Activated CD4-positive, alpha-beta T cell treated with anti-CD3 and anti-CD28 coated beads for 4 hours (primary cell): ENCODE measurements at regions not wholly inside any gene's neighbourhood (a gene's known extent, or its start where the extent isn't known, plus 50 kb on each side); places are given as distances from the start of the nearest gene placed in this dataset.

Source experiments
- DNase-seq, 2 donors: peaks; one replicate each; pipeline ENCODE4 v3.0.0-alpha.2; 2020

DNA sequence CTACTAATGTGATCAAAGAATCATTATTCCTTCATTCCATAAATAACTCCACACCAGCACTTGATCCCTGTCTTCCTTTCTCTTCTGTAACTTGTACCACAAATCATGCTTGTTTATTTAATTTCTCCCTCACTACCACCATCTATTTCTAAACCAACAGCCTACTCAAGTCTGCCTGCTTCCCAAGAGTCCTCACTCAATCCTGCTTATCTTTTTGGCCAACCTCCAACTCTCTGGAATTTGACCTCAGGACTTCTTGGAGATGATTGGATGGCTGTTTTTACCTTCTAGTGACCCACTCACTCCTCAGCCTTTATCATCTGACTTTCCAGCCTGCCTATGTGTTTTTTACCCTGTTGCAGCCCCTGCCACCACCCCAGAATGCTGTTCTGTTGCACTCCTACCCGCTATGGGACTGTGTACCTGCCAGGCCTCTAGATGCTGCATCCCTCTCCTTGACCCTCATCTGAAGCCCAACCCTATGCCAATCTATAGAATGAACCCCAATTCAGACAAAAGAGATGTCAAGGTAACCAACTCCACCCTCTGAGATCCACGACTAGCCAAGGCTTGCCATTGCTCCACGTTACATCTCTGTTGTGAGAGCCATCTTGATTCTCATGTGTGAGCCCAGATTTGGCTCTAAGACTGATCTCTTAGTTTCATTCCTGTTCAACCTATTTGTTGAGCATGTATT, 150.2 kb upstream of the PLEKHG7 start:
- no peak for DNase-seq

DNA sequence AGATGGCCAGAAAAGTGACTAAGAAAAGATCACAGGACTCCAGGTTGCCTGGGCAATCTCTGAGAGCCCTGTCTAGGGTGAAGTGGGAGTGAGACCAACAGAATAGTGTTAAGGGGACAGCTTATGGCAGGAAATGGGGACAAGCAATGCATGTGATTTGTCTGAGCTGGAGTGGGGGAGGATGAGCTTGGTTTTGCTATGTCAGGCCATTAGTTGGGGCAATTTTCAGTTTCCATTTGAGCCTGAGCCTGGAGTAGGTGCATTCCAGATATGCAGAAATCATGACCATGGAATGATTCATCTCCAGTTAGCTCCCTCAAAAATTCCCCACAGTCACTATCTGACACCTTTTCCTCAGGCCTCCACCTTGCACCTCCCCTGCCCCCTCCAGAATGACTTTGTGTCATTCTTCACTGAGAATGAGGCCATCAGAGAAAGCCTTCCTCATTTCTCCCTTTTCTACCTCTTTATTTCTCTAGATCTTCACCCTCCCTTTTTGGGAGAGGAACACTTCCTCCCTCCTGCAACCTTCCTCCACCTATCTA, 150.9 kb upstream of the PLEKHG7 start:
- no peak for DNase-seq

DNA sequence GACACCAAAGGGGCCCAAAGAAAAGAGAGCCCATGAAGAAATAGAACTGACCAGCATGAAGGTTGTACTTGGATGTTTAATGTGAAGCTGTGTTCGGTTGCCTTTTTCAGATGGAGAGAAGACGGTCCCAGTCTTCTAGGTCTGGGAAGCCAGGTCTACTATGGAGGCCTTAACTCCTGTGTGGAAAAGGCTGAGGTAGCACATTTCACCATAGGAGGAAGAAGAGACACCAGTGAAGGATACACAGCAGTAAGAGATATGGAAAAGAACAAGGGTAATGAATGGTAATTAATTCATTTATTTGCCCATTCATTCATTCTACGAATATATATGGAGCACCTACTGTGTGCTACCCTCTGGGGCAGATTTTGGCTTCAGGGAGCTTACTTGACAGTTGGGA, 151.6 kb upstream of the PLEKHG7 start:
- no peak for DNase-seq

DNA sequence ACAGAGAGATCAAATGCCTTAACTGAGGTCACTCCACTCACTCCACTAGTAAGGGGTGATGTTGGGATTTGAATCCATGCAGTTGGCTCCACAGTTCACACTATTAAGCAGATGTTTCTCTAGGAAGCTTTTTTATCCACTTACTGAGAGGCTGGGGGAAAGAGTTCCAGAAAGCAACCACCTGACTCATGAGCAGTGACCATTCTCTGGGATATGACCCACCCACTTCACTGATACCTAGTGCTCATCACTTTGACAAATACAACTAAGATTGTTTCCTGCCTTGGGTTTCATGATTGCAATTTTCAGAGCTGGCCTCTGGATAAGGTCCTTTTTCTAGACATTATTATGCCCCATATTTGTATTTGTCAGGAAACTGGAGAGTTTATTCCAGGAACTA, 152.1 kb upstream of the PLEKHG7 start:
- no peak for DNase-seq

DNA sequence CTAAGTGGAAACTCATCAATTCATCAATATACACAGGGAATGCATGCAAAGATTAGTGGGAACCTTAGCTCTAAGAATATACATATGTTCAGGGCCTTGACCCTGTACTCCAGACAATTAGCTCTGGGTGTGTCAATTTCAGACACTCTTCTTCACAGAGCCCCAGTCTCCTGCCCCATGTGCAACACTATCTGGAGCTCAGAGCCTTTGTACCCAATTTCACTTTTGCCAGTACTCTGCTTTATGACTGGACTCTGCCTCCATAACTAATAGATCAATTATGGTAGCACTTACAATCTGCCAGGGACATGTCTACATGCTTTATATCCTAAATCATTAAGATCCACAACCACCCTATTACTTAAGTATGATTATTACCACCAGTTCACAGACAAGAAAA, 152.5 kb upstream of the PLEKHG7 start:
- no peak for DNase-seq

DNA sequence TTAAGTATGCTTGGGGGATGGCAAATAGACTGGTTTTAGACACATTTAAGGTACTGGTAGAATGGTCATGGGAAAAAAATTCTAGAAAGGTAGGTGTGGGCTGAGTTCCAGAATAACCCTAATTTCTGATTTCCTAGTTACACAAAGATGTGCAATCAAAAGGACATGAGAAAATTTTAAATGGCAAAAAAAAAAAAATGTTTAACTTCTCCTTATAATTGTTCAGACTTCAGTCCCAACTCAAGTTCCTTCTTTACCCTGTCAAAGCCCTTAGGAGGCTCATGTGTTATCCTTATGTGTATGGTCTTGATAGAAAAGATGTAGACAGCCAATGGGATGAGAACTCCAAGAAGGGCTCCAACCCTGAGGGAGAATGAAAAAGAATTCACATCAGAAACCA, 153.3 kb upstream of the PLEKHG7 start:
- DNase-seq: no peak

DNA sequence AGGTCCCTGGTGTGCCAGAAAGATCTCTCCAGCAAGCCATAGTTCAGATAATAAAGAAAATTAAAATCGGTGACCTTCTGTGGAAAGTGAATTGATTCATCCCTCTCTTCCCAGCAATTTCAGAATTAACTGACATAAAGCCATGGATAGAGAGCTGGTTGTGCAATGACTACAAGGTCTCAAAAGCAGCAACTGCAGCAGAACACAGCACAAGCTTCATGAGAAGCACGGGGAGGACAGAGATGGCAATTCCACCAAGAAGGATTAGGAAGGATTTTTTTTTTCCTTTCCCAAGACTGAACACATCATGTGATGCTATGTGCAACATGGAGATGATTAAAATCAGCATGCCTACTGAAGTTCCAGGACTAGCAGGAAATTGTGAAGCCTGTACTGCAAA, 154.9 kb upstream of the PLEKHG7 start:
- DNase-seq: no peak

DNA sequence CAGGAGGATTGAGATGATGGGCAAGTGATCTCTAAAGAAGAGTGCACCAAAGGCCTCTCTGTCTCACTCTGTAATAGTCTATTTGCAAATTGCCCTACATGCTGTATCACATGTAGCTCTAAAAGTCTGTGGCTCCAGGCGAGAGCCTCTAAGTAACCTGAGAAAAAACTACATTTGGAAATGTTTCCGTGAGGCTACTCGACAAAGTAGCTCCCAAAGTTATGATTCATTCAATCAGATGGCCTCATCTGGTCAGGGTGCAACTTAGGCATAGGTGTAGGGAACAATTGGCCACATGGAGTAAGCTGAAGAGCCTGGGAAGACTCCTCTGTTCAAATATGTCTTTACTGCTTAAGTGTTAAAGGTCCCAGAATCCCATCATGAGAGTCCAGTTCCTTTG, 155.4 kb upstream of the PLEKHG7 start:
- DNase-seq: no peak

DNA sequence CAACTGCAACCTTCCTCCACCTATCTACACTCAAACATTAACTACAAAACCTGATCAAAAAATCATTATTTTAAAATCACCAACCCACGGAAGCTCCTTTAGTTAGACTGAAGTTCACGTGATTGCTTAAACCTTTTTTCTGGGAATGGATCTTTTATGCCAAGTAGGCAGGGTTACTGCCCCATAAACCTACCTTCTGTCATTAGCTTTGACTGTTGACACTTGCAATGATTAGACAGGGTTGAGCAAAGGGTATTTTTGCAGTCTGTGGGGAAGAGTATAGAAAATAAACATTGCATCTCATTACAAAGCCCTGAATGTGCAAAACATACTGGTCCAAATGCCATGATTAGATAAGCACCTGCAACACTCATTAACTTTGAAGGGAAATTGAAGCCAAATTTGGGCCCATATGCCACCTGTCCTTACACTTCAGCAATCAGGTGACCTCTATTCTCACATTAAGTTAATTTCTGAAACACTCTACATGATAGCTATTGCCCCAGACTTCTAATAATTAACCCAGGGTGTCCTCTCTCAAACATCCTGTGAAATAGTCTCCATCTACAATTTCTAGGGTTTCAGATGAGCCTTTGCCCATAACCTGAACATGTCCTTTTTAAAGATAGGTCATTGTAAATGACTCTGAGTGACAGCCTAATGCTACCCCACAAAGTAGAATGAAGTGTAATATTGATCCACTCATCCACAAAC, 156.0 kb upstream of the PLEKHG7 start:
- DNase-seq: no peak

DNA sequence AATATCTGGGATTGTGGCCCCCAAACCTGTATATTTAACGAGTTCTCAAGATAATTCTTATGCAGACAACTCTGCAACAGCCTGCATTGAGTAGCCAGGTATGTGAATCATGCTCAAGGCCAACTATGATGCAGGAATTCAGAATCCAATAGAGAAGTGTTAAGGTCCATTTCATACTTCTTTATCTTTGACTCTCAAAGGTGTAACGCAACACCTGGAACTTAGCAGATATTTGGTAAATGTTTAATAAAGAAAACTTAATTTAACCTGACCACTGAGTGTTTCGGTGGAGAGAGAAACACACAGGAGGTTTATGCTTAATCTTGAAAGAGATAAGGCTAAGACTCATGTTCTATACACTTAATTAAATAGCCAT, 156.5 kb upstream of the PLEKHG7 start:
- DNase-seq: no peak

DNA sequence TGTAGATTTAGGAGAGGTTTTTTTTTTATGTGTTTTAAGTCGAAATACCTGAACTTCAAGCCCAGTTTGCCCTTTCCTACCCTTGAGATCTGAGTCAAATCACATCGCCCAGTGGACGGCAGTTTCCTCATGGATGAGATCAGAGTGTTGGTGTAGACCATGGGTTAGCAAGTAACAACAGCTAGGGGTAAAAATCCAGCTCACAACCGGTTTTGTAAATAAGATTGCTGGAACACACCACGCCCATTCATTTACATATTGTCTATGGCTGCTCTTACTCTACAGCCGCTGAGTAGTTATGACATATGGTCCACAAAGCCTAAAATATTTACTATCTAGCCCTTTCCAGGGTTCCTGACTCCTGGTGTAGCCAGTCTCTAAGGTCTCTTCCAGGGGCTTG, 158.5 kb upstream of the PLEKHG7 start:
- DNase-seq: no peak

DNA sequence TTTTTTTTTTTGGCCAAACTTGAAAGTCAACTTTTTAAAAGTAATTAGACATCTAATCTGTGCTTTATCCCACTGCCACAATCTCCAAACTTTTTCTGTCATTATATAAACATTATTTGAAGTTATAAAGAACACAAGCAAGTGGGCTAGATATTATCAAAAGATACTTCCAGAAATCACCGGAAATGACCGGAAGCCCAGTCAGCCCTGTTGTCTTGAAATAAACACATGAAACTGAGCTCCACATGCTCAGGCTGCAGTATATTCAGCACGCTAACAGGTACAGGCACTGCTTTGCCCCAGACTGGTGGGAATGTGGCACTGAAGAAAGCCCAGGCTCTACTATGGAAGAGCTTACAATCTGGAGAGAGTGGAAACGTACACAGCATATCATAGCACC, 158.9 kb upstream of the PLEKHG7 start:
- no peak for DNase-seq

DNA sequence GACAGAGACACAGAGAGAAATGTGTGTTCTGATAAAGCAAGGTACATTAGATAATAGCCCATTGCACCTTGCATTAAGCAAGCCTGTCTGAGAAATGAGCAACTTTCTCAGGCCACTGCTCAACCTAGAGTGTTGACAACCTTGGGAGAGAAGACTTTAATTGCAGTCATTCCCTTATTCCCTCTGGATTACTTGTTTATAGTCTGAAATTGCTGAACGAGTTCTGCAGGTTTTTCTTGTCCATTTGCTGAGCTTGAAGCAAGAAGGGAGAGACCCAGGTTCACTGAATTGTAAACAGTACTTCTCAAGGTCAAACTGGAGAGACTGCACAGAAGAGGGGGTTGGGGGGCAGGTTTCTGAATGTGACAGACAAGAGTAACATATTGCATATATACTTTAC, 159.4 kb upstream of the PLEKHG7 start:
- no peak for DNase-seq

DNA sequence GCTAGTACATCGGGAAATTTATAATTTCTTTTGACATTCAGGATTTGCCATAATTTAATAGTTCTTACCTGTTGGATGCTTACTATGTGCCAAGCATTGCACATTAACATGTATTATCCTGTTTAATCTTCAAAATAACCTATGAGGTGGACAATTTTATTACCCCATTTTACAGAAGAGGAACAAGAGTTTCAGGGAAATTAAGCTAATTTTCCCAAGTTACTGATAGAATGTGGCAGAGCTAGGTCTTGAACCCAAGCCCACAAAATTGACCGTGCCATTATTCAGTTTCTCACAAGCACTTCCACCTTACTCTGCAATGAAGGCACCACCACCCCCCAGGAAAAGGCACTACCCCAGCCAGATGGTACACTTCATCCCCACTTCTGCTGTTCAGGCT, 161.1 kb upstream of the PLEKHG7 start:
- no peak for DNase-seq

DNA sequence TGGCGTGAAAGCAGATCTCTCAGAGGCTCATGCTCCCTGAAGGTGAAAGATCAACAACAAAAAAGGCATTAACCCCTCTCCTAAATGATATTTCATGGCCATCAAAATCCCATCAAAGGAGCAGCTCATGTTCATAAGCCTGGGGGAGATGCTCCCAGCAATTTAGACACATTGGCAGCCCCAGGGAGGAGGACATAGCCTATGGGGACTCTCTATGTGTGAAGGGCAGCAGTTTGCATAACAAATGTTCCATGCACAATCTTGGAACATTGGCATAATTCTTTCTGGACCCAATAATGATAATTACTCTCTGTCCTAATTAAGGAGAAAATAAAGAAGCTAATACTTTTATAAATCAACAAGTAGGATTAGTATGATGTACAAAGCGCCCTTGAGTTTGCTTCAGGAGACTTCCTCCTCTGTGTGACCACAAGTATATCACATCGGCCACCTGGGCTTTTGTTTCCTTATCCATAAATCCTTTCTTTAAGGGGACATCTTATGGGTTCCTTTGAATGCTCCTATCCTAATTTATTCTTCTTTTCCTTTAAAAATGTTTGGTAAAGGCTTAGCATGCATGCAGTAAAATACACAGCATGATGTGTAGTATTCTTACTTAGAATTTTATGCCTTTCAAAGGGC, 161.9 kb upstream of the PLEKHG7 start:
- no peak for DNase-seq

DNA sequence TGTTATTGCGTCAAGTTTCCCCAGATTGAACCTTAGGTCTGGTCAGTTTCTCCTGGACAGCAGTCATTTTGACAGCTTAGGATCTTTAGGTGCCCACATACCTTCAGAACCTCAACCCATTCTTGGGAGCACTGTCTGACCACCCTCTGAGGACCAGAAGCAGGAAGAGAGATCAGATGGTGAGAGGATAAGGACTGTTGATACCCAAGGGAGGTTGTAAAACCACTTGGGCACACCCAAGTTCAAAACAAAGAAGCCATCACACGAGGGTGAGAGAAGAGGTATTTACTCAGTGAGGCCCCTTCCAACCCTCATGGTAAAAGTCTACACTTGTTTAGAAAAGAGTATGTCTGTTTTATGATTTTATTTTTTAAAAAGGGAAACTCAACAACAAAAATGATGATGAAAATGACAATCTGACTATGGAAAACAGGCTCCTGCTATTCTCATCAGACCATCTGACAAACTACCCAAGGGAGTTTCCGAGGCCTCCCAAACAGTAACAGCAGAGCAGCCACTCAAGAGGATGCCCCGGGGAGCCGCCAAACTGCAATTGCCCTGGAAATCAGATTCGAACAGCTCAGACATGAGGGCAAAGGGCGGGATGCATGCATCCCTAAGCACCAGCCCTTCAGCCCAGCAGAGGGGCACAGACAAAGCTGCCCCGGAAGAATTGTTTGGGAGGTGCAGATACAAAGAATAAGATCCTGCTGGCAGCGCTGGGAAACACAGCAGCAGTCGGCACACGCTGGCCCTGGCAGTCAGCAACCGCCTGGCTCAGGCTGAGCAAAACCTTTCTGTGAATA, 162.6 kb upstream of the PLEKHG7 start:
- no peak for DNase-seq

DNA sequence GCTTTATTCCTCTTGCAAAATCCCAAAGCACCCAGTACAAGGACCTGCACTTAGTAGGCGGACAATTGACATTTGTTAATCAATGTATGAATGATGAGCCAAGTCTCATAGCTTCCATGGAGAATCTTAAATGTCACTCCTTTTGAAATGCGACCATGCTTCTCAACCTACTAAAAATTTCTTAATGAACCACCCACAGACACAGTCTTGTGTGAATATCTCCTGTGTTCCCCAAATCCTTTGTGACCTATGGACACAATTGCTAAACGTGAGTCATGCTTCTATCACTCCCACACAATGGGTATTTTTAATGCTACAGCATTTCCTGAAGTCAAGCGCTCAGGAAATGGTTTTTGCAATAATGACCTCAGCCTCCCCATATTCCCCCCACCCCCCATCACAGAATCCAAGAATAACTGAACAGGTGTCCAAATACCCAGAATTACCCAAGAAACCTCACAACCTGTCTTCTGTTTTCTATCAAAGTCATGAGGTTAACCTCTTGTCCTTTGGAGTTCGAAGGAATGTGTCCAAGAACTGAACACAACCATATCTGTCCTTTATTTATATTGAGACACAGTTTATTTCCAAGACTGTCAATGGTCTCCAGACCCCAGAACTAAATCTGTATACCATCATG, 163.6 kb upstream of the PLEKHG7 start:
- peak; percentile 33 to 52 for DNase-seq

DNA sequence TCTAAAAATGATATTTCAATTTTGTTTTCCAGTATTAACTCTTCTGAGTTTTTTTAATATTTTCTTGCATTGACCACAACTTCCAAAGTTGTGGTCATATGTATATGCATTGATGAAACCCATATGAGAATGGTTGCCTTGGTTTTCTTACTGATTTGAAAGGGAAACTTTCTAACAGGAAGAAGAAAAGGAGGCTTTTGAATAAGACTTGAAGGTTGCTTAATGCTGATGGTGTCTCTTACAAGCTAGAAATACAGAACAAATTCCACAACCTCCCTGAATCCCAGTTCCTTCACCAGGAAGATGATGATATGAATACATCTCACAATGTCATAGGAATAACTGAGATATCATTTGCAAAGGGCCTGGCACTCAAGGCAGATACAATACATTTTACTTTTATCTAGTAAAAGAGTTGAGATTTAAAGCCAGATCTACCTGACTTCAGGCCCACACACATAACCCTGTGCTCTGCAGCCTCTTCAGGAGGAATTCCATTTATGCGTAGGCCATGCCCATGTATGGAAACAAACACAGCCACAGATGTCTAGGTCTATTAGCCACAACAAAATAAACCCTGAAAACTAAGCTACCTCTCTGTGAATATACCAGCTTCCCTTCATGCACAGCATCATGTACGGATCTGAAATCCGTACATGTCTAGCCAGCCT, 165.4 kb upstream of the PLEKHG7 start:
- DNase-seq: no peak

DNA sequence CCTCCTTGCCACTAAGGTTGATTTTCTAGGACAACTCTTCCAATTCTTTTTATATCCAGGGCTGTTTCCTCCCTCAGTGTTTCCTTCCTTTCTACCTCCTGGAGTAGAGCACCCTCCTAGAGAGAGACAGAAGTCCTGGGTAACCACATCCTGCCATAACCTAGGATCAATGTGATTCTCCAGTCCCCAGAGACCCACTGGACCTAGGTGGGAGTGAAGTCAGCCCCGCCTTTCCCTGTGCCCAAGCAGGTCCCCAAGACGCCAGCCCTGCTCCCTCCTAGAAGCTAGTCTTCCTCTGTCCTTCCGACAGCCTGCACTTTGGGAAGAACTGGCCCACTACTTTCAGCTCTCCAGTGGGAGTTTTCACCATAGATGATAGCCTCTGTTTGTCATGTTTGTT, 166.8 kb upstream of the PLEKHG7 start:
- no peak for DNase-seq

DNA sequence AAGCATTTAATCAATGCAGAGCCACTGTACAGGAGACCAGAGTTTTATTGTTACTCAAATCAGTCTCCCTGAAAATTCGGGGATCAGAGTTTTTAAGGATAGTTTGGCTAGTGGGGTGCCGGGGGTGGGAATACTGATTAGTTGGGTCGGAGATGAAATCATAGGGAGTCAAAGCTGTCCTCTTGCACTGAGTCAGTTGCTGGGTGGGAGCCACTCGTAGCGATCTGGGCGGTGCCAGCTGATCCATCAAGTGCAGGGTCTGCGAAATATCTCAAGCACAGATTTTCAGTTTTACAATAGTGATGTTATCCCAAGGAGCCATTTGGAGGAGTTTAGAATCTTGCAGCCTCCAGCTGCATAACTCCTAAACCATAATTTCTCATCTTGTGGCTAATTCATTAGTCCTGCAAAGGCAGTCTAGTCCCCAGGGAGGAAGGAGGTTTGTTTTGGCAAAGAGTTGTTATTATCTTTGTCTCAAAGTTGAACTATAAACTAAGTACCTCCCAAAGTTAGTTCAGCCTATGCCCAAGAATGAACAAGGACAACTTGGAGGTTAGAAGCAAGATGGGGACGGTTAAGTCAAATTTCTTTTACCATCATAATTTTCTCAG, 169.4 kb upstream of the PLEKHG7 start:
- no peak for DNase-seq

DNA sequence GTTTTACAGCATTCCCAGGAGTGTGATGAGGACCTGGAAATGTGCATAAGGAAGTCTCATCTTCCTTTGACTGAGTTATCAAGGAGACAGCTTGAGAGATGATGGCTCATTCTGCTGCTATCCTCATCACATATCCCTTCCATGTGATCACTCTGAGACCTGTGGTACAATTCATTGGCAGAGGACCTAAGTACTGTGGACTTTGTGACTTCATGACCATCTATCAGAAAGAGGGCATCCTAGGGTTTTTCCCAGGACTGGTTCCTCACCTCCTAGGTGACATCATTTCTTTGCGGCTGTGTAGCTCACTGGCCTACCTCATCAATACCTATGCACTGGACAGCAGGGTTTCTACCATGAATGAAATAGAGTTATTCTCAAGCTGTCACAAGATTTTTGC, 172.1 kb upstream of the PLEKHG7 start:
- no peak for DNase-seq

DNA sequence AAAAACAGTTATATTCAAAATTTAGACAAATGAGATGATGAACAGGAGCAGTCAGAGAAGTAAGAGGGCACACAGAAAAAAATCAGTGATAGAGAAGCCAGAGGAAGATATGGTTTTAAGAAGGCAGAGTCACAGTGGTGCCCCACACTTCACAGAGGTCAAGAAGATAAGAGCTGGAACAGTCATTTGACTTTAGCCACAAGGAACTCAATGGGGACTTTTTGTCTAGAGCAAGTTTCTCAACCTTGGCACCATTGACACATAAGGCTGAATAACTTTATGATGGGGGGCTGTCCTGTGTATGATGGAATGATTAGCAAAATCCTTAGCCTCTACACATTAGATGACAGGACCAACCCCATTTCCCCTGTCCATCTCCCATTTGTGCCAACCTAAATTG, 172.8 kb upstream of the PLEKHG7 start:
- DNase-seq: no peak
